ENCODE measurements at regions not wholly inside any gene's neighbourhood (a gene's known extent, or its start where the extent isn't known, plus 50 kb on each side); places are given as distances from the start of the nearest gene placed in this dataset.

DNA sequence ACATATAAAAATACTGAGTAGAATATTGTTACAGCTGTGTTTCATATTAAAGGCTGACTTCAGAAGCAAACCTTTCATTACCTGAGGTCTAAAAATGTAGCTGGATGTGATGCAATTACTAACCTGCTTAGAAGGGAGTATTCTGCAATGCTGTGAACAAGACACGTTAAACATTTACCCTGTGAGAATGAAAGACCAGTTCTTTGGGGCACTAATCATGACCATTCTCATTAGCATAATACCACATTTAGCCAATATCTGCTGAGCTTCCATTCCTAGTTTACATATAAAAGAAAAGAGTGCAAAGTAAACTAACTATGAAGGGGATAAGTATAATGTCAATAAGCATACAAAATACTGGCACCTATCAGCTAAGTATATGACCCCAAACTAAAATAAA, 784.0 kb upstream of the KLHL29 start:
- TF ChIP-seq, protein P1, sequence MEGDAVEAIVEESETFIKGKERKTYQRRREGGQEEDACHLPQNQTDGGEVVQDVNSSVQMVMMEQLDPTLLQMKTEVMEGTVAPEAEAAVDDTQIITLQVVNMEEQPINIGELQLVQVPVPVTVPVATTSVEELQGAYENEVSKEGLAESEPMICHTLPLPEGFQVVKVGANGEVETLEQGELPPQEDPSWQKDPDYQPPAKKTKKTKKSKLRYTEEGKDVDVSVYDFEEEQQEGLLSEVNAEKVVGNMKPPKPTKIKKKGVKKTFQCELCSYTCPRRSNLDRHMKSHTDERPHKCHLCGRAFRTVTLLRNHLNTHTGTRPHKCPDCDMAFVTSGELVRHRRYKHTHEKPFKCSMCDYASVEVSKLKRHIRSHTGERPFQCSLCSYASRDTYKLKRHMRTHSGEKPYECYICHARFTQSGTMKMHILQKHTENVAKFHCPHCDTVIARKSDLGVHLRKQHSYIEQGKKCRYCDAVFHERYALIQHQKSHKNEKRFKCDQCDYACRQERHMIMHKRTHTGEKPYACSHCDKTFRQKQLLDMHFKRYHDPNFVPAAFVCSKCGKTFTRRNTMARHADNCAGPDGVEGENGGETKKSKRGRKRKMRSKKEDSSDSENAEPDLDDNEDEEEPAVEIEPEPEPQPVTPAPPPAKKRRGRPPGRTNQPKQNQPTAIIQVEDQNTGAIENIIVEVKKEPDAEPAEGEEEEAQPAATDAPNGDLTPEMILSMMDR (IDR thresholded peaks at IDR 0.05), result no peak
- no peak for TF ChIP-seq POLR2A (IDR thresholded peaks at IDR 0.05)

Data from heart left ventricle (tissue), 13 donors.